WTC11 (cell line): ENCODE measurements at regions not wholly inside any gene's neighbourhood (a gene's known extent, or its start where the extent isn't known, plus 50 kb on each side); places are given as distances from the start of the nearest gene placed in this dataset.

ENCODE experiments used
- ATAC-seq: fragments of 200-7000 bp; cut with Tn5 transposase; 2 replicates; pipeline ENCODE4 v1.10.0; 2021; ENCODE audit warnings: mild to moderate bottlenecking, moderate library complexity
- CTCF ChIA-PET: fragments of 300-600 bp; sonication (Branson Sonifier 250); formaldehyde crosslinking; loops from one replicate; lab custom pipeline; 2021; ENCODE audit warnings: antibody characterized with exemption; lab: Charles Lee
- POLR2A ChIA-PET: fragments of 350-600 bp; sonication (Branson Sonifier 250); formaldehyde crosslinking; loops from one replicate; lab custom pipeline; 2021; ENCODE audit warnings: antibody characterized with exemption; lab: Charles Lee
- DNase-seq: peaks from one replicate; pipeline ENCODE4 v3.0.0; 2021; ENCODE audit warnings: low spot score
- H3K27ac Mint-ChIP-seq: 2 replicates; pipeline ENCODE4 v1.8.0; 2021; ENCODE audit warnings: mixed read lengths
- H3K27me3 Mint-ChIP-seq: 2 replicates; pipeline ENCODE4 v1.8.0; 2021; ENCODE audit warnings: low read depth, mild to moderate bottlenecking, moderate library complexity, mixed read lengths
- H3K36me3 Mint-ChIP-seq: 2 replicates; pipeline ENCODE4 v1.8.0; 2021; ENCODE audit warnings: mixed read lengths
- H3K4me1 Mint-ChIP-seq: 2 replicates; pipeline ENCODE4 v1.8.0; 2022; ENCODE audit warnings: mixed read lengths
- H3K4me3 Mint-ChIP-seq: 2 replicates; pipeline ENCODE4 v1.8.0; 2021; ENCODE audit warnings: mild to moderate bottlenecking, moderate library complexity, mixed read lengths
- H3K9me3 Mint-ChIP-seq: 2 replicates; pipeline ENCODE4 v1.8.0; 2021; ENCODE audit warnings: mixed read lengths
- AR ChIP-seq: fragments of 250-450 bp; sonication (Bioruptor Pico); IDR thresholded peaks from 2 replicates; pipeline ENCODE4 v1.9.0; 2021; ENCODE audit warnings: mild to moderate bottlenecking
- ATF1 ChIP-seq: sonication (generic); formaldehyde crosslinking; IDR thresholded peaks from 2 replicates; pipeline ENCODE4 v1.8.1; 2023; ENCODE audit warnings: mild to moderate bottlenecking, moderate library complexity, missing genetic modification reagents
- ATF2 ChIP-seq: sonication (generic); formaldehyde crosslinking; IDR thresholded peaks from 2 replicates; pipeline ENCODE4 v1.8.1; 2022; ENCODE audit warnings: low read depth, missing genetic modification reagents, borderline replicate concordance
- CDX4 ChIP-seq: fragments of 250-450 bp; sonication (Bioruptor Pico); IDR thresholded peaks from 2 replicates; pipeline ENCODE4 v1.9.0; 2021; ENCODE audit warnings: moderate library complexity, mild to moderate bottlenecking, inconsistent platforms, borderline replicate concordance
- CREM ChIP-seq: sonication (generic); formaldehyde crosslinking; IDR thresholded peaks from 2 replicates; pipeline ENCODE4 v1.8.1; 2022; ENCODE audit warnings: mild to moderate bottlenecking, missing genetic modification reagents, moderate library complexity
- ERG ChIP-seq: fragments of 250-450 bp; sonication (Bioruptor Pico); IDR thresholded peaks from 2 replicates; pipeline ENCODE4 v1.8.0; 2021; ENCODE audit warnings: mild to moderate bottlenecking
- FOXP4 ChIP-seq: sonication (generic); formaldehyde crosslinking; IDR thresholded peaks from 2 replicates; pipeline ENCODE4 v1.8.0; 2022; ENCODE audit warnings: mild to moderate bottlenecking, missing genetic modification reagents
- IRF2 ChIP-seq: sonication (generic); formaldehyde crosslinking; IDR thresholded peaks from 2 replicates; pipeline ENCODE4 v1.8.0; 2022; ENCODE audit warnings: low read depth, missing genetic modification reagents, borderline replicate concordance
- KAT7 ChIP-seq: sonication (generic); formaldehyde crosslinking; IDR thresholded peaks from 2 replicates; pipeline ENCODE4 v1.8.1; 2023; ENCODE audit warnings: missing genetic modification reagents, mild to moderate bottlenecking, borderline replicate concordance
- MXD4 ChIP-seq: fragments of 250-450 bp; sonication (Bioruptor Pico); IDR thresholded peaks from 2 replicates; pipeline ENCODE4 v1.8.0; 2021; ENCODE audit warnings: mild to moderate bottlenecking, moderate library complexity, borderline replicate concordance
- MYBL2 ChIP-seq: sonication (generic); formaldehyde crosslinking; IDR thresholded peaks from 2 replicates; pipeline ENCODE4 v1.8.1; 2023; ENCODE audit warnings: mild to moderate bottlenecking, moderate library complexity, missing genetic modification reagents
- PRRX2 ChIP-seq: fragments of 250-450 bp; sonication (Bioruptor Pico); IDR thresholded peaks from 2 replicates; pipeline ENCODE4 v1.8.0; 2021; ENCODE audit warnings: mild to moderate bottlenecking
- TP53 ChIP-seq: sonication (generic); formaldehyde crosslinking; IDR thresholded peaks from 2 replicates; pipeline ENCODE4 v1.8.1; 2023; ENCODE audit warnings: mild to moderate bottlenecking, missing genetic modification reagents
- ZMAT4 ChIP-seq: fragments of 250-450 bp; sonication (Bioruptor Pico); IDR thresholded peaks from 2 replicates; pipeline ENCODE4 v1.9.0; 2021; ENCODE audit warnings: mild to moderate bottlenecking
- ZNF138 ChIP-seq: sonication (generic); formaldehyde crosslinking; conservative IDR thresholded peaks from 2 replicates; pipeline ENCODE4 v1.8.1; 2022; ENCODE audit warnings: mild to moderate bottlenecking, moderate library complexity, missing genetic modification reagents
- ZNF281 ChIP-seq: sonication (generic); formaldehyde crosslinking; IDR thresholded peaks from 2 replicates; pipeline ENCODE4 v1.8.0; 2023; ENCODE audit warnings: mild to moderate bottlenecking, missing genetic modification reagents
- ZNF317 ChIP-seq: sonication (generic); formaldehyde crosslinking; IDR thresholded peaks from 2 replicates; pipeline ENCODE4 v1.8.1; 2023; ENCODE audit warnings: low read depth, mild to moderate bottlenecking, moderate library complexity, missing genetic modification reagents, borderline replicate concordance
- ZNF423 ChIP-seq: fragments of 250-450 bp; sonication (Bioruptor Pico); IDR thresholded peaks from 2 replicates; pipeline ENCODE4 v2.1.2; 2022; ENCODE audit warnings: mild to moderate bottlenecking, moderate library complexity

GRCh38 chr2:142347751-142348150 lies 216.9 kb upstream of the LRP1B start:
- no peaks in the 10 kb centered on the region for H3K36me3 Mint-ChIP-seq
- POLR2A ChIA-PET: no interaction called here
- TF ChIP-seq ZNF423 (CRISPR knock-in tag) (no peak), CDX4 (CRISPR knock-in tag) (no peak), KAT7 (CRISPR knock-in tag) (no peak), ZMAT4 (CRISPR knock-in tag) (no peak), IRF2 (CRISPR knock-in tag) (no peak), ZNF138 (CRISPR knock-in tag) (no peak)
- no peak overlapping the region for H3K4me3 Mint-ChIP-seq
- peaks cover 4% of the 10 kb centered on the region for H3K9me3 Mint-ChIP-seq
- H3K4me1 Mint-ChIP-seq: no peaks in the 10 kb centered on the region
- no peak for ATAC-seq
- CTCF ChIA-PET: no interaction called here
- no peak for DNase-seq
- H3K27ac Mint-ChIP-seq: no peak overlapping the region
- H3K27me3 Mint-ChIP-seq: no peaks in the 10 kb centered on the region

- H3K4me1 Mint-ChIP-seq: no peaks in the 10 kb centered on the region
- DNase-seq (no peak), ATAC-seq (no peak)
- no peak overlapping the region for H3K27ac Mint-ChIP-seq
- peaks cover 24% of the 10 kb centered on the region for H3K9me3 Mint-ChIP-seq
- ChIA-PET POLR2A (no interaction called here), CTCF (no interaction called here)
- TF ChIP-seq PRRX2 (CRISPR knock-in tag) (no peak), AR (CRISPR knock-in tag) (no peak), ATF2 (CRISPR knock-in tag) (no peak), ATF1 (CRISPR knock-in tag) (no peak), CDX4 (CRISPR knock-in tag) (no peak), FOXP4 (no peak)
- H3K36me3 Mint-ChIP-seq: peaks cover 2% of the 10 kb centered on the region; the same call in 1 of the 2 replicates
- H3K4me3 Mint-ChIP-seq: no peak overlapping the region
- H3K27me3 Mint-ChIP-seq: no peaks in the 10 kb centered on the region; the same call in 1 of the 2 replicates
These were observed 208.4 kb upstream of the LRP1B start for GRCh38 chr2:142339261-142339660.

- ATAC-seq (no peak), DNase-seq (no peak)
- Mint-ChIP-seq H3K27me3 (no peaks in the 10 kb centered on the region; the same call in 1 of the 2 replicates), H3K27ac (no peak overlapping the region), H3K36me3 (no peaks in the 10 kb centered on the region), H3K4me3 (no peak overlapping the region), H3K9me3 (peaks cover 27% of the 10 kb centered on the region), H3K4me1 (no peaks in the 10 kb centered on the region)
- CTCF ChIA-PET: no interaction called here
- POLR2A ChIA-PET: no interaction called here
- TF ChIP-seq CREM (CRISPR knock-in tag): no peak
- no peak for TF ChIP-seq MYBL2
- no peak for TF ChIP-seq ZNF317 (CRISPR knock-in tag)
- TF ChIP-seq ERG (CRISPR knock-in tag): no peak
- TF ChIP-seq MXD4 (CRISPR knock-in tag): no peak
- no peak for TF ChIP-seq TP53 (CRISPR knock-in tag)
- no peak for TF ChIP-seq ZNF281
These were observed 201.4 kb upstream of the LRP1B start for GRCh38 chr2:142332196-142332595.
